SK-N-MC (cell line): ENCODE measurements at regions not wholly inside any gene's neighbourhood (a gene's known extent, or its start where the extent isn't known, plus 50 kb on each side); places are given as distances from the start of the nearest gene placed in this dataset.

Source experiments
- DNase-seq: peaks from one replicate; pipeline ENCODE4 v3.0.0-alpha.2; 2011; ENCODE audit warnings: low read depth, low spot score
- H3K27ac ChIP-seq: fragments of 200-600 bp; sonication (generic); 2 replicates; pipeline ENCODE4 v1.5.1; 2016; ENCODE audit warnings: mixed run types
- H3K36me3 ChIP-seq: fragments of 200-600 bp; sonication (generic); 2 replicates; pipeline ENCODE4 v1.6.1; 2017; ENCODE audit warnings: antibody characterized with exemption, low read length, mixed read lengths; ENCODE audit not compliant: insufficient read depth
- H3K4me3 ChIP-seq: fragments of 200-600 bp; sonication (generic); 2 replicates; pipeline ENCODE4 v1.5.1; 2016
- H3K9ac ChIP-seq: fragments of 200-600 bp; sonication (generic); 2 replicates; pipeline ENCODE4 v1.8.0; 2017; ENCODE audit warnings: mixed run types, mixed read lengths; ENCODE audit not compliant: insufficient read length
- H3K9me3 ChIP-seq: fragments of 200-600 bp; sonication (generic); 2 replicates; pipeline ENCODE4 v1.6.1; 2017; ENCODE audit warnings: low read depth, mild to moderate bottlenecking, antibody characterized with exemption, low read length, moderate library complexity, mixed read lengths
- EZH2 ChIP-seq: fragments of 200-600 bp; sonication (generic); IDR thresholded peaks from one replicate; pipeline ENCODE4 v1.6.1; 2017; ENCODE audit warnings: antibody characterized with exemption
- FOXP2 ChIP-seq: optimal IDR thresholded peaks from 2 replicates; pipeline ENCODE3; 2011; ENCODE audit warnings: mild to moderate bottlenecking, moderate library complexity; ENCODE audit not compliant: insufficient read depth; ENCODE audit errors: extremely low read length, control extremely low read depth
- POLR2AphosphoS5 ChIP-seq: IDR thresholded peaks from 2 replicates; pipeline ENCODE4 v1.6.1; 2012; ENCODE audit warnings: mild to moderate bottlenecking, low read depth, low read length, borderline replicate concordance

DNA sequence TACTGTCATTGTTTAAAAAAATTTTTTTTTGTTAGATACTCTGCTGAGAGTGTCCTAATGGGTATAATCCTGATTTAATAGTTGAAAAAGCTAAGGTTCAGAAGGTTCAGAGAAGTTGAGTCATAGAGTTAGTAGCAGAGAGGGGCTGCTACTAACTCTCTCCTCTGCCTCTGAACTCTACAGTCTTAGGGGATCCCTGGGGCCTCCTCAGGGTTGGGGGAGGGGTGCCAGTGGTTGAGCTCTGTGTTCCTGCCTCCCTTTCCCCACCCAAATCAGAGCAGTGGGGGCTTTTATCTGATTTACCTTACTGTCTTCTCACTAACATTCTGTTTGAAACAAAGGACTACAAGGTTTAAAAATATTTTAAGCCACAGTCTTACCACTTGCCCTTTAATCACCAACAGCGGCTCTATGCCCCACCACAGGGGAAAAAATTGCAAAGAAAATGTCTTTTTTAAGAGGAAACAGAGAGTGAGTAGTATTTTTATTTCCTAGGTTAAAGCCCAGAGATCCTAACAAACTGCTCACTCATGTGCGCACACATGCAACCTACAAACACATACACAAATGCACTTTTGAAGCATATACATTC, 102.2 kb upstream of the ATP6AP2 start:
- Histone ChIP-seq H3K9me3 (no peaks in the 10 kb centered on the region), H3K36me3 (no peaks in the 10 kb centered on the region), H3K4me3 (no peak overlapping the region), H3K27ac (no peak overlapping the region), H3K9ac (no peak overlapping the region)
- TF ChIP-seq EZH2 (no peak), FOXP2 (no peak), POLR2AphosphoS5 (no peak)
- no peak for DNase-seq

DNA sequence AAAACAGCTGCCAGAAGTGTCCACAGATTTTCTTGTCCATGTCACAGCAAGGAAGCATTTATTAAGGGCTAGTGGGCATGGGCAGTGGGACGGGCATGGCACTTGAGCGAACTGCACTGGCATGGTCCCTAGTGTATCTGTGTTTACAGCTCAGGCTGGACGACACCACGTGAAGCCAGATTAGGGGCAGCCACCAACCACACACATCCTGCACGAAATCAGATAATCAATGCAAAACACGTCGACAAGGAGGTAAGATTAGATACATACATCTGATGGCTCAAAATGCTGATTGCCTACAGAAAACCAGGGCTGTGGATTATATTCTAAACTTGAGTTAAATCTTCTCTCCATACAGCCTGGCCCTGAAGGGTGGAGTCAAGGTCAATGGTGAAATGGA, 103.8 kb upstream of the ATP6AP2 start:
- Histone ChIP-seq H3K9me3 (no peaks in the 10 kb centered on the region), H3K4me3 (no peak overlapping the region), H3K9ac (no peak overlapping the region), H3K27ac (no peak overlapping the region), H3K36me3 (no peaks in the 10 kb centered on the region)
- no peak for DNase-seq
- TF ChIP-seq EZH2 (no peak), POLR2AphosphoS5 (no peak), FOXP2 (no peak)

DNA sequence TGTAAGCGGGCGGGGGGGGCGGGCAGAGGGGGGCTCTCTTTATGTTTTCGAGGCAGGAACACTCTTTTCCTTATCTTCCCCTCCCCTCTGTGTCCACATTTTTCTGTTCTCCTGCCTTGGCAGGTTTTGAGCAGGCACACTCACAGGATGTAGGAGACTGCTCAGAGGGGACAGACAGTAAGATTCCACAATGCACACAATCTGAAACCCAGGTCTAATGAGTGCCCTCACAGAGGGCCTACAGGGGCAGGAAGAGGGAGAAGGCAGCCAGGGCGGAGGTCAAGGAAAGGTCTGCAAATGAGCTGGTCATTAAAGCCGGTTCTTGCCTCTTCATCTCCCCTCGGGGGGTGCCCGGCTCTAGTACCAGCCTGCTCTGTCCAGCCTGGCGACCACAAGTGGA, 106.1 kb upstream of the ATP6AP2 start:
- no peak for TF ChIP-seq EZH2
- no peak for TF ChIP-seq FOXP2
- no peak for TF ChIP-seq POLR2AphosphoS5
- Histone ChIP-seq H3K9ac (no peak overlapping the region), H3K4me3 (no peak overlapping the region), H3K9me3 (no peaks in the 10 kb centered on the region), H3K27ac (no peak overlapping the region), H3K36me3 (no peaks in the 10 kb centered on the region)
- DNase-seq, result no peak

DNA sequence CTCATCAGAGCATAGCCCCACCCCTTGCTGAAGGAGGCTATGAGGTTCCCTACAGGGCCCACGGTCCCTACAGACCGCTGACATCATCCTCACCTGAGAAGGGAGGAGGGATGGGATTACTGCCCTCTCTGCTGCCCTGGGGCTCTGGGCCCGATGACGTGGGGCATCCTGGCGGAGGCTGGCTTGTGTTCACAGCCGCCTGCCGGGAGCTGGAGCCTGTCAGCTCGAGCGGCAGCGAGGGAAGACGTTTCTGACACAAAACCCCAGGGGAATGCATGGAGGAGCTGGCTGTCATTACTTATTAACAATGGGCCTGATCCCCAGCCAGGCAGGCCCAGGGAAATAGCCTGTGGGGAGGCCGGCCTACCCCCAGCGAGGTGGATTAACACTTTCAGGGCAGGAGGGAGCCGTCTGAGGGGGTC, 106.6 kb upstream of the ATP6AP2 start:
- no peak for DNase-seq
- Histone ChIP-seq H3K27ac (no peak overlapping the region), H3K36me3 (no peaks in the 10 kb centered on the region), H3K9me3 (no peaks in the 10 kb centered on the region), H3K9ac (no peak overlapping the region), H3K4me3 (peak overlapping the region; percentile 18; the same call in 1 of the 2 replicates)
- TF ChIP-seq EZH2 (no peak), FOXP2 (no peak)

DNA sequence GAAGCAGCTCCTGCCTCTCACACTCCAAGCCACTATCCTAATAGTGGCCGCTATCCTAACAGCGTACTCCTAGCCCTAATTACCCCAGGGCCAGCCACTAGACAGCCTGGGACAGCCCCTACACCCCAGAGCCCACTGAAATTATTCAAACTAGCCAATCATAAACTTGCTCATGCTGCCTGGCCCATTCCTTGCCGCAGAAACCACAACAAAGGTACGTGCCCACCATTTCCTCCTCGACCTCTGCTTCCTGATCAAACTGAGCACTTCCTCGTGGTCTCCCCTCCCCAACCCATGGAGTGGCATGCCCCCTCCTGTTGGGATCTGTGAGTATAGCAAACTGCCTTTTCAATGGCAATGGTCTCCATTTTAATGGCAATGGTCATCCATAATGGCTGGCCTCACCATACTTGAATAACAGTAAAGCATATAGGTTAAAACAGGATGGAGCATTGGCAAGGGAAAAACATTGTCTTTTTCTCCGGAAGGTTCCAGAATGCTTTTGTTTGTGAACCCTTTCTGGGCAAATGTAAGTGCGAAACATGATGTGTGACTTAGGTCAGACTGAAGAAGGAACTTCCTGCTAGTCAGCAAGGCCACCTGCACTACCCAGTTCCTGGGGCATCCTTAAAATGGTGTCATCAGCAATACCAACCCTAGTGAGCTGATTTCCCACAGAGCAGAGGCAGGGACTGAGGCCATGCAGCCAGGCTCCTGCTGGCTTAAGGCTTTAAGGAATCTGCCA, 107.1 kb upstream of the ATP6AP2 start:
- H3K9ac ChIP-seq, result no peak overlapping the region
- no peaks in the 10 kb centered on the region for H3K36me3 ChIP-seq
- H3K27ac ChIP-seq, result no peak overlapping the region
- H3K4me3 ChIP-seq, result no peak overlapping the region
- no peaks in the 10 kb centered on the region for H3K9me3 ChIP-seq
- DNase-seq, result no peak
- no peak for TF ChIP-seq POLR2AphosphoS5
- no peak for TF ChIP-seq EZH2
- TF ChIP-seq FOXP2, result no peak

DNA sequence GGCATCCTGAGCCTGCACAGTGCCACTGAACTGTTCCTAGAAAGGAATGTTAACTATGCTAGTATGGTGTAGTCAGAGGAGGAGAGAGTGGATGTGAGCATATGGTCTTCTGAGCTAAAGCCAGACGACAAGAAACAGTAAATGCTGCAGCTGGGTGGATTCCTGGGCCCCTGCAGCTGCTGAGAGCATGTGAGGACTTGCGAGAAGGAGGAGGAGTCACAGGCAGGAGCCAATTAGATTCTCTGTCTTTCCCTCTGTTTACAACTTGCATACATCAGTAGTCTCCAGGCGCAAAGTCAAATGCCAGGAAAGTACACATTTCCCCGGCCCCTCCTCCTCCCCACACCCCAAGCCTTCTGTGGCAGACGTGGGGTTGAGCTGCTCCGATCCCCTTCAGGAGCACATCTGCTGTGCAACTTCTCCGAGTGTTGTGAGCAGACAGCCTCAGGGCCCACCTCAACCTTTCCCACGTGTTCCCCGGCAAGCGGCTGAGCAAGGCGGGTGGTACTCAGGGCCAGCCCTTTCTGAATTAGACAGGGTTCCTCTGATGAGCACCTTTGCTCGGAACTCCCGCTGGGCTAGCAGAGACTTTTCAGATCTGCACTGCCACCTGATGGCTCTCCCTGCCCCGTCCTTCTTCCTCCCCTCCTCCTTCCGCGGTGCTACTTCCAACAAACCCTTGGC, 108.7 kb upstream of the ATP6AP2 start:
- Histone ChIP-seq H3K27ac (peak overlapping the region; percentile 31; the same call in 1 of the 2 replicates), H3K4me3 (peak overlapping the region; percentile 25; the same call in 1 of the 2 replicates), H3K9me3 (no peaks in the 10 kb centered on the region), H3K9ac (no peak overlapping the region), H3K36me3 (no peaks in the 10 kb centered on the region)
- no peak for DNase-seq
- TF ChIP-seq EZH2 (no peak), POLR2AphosphoS5 (no peak), FOXP2 (no peak)

DNA sequence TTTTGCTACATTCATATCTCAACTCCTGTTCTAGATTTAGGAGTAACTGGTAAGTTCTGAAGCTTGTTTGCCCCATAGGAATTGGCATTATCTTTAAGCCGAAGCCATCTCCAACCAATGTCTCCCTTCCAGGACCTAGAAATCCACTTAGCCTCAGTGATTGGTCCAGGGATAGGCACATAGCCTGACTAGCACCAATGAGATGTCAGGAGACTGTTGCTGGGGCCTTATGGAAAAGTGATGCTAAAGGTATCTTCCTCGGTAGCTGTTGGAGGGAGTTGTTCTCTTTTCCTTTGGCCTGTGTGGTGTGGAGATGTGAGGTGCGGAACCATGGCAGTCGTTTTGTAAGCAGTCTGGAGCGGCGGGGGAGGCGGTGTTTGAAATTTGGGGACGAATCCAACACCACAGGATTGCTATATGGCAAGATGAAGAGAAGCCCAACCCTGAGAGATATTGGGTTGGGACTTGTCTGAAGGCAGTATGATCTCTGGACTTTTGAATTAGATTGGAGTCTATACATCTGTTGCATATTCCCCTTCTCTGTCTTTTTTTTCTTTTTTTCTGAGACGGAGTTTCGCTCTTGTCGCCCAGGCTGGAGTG, 109.8 kb upstream of the ATP6AP2 start:
- Histone ChIP-seq H3K9ac (no peak overlapping the region), H3K4me3 (no peak overlapping the region), H3K36me3 (no peaks in the 10 kb centered on the region), H3K27ac (no peak overlapping the region), H3K9me3 (no peaks in the 10 kb centered on the region)
- TF ChIP-seq POLR2AphosphoS5, result no peak
- no peak for TF ChIP-seq EZH2
- no peak for TF ChIP-seq FOXP2
- no peak for DNase-seq

DNA sequence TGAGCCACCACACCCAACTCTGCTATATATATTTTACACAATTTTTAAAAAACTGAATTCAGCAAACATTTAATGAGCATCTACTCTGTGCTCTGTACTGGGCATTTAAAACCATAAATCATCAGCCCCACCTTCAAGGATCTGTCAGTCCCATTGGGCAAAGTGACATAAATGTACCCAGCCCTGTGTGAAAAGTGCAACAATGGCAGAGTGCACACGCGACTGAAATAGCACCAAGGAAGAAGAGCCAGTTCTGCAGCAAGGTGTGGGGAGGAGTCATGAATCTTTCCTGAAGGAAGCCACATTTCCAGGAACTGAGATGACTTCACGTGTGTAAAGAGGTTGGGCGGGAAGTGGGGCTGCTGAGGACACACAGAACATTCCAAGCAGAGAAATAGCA, 111.5 kb upstream of the ATP6AP2 start:
- no peak overlapping the region for H3K27ac ChIP-seq
- H3K4me3 ChIP-seq, result no peak overlapping the region
- H3K9me3 ChIP-seq, result no peaks in the 10 kb centered on the region
- DNase-seq, result no peak
- no peak for TF ChIP-seq EZH2
- no peak for TF ChIP-seq POLR2AphosphoS5
- TF ChIP-seq FOXP2, result no peak
- no peaks in the 10 kb centered on the region for H3K36me3 ChIP-seq
- no peak overlapping the region for H3K9ac ChIP-seq
